GM19467 (cell line): ENCODE measurements at regions not wholly inside any gene's neighbourhood (a gene's known extent, or its start where the extent isn't known, plus 50 kb on each side); places are given as distances from the start of the nearest gene placed in this dataset.
"Not testable (repeated sequence)": the region's sequence is repeated elsewhere in the genome, so short reads cannot be mapped to it uniquely, and the experiment has no call there.

ENCODE experiments used
- ATAC-seq: cut with Tn5 transposase; IDR thresholded peaks from one replicate; pipeline ENCODE4 v1.9.1; 2021; ENCODE audit warnings: mild to moderate bottlenecking, moderate library complexity; ENCODE audit not compliant: unreplicated experiment

GRCh38 chr3:127069814-127070440 lies 87.0 kb downstream of the PLXNA1 start:
- ATAC-seq: no peak

- no peak for ATAC-seq
Measured at GRCh38 chr3:127070776-127071175, 87.9 kb downstream of the PLXNA1 start.

- ATAC-seq: no peak
Measured at GRCh38 chr3:127071597-127072001, 88.7 kb downstream of the PLXNA1 start.

- ATAC-seq: no peak
Measured at GRCh38 chr3:127072221-127072771, 89.4 kb downstream of the PLXNA1 start.

GRCh38 chr3:127072971-127073783 lies 90.3 kb downstream of the PLXNA1 start:
- ATAC-seq: no peak

- no peak for ATAC-seq
Measured at GRCh38 chr3:127073941-127074820, 91.3 kb downstream of the PLXNA1 start.

- ATAC-seq: peak; percentile 89
Measured at GRCh38 chr3:127074900-127075360, 92.0 kb downstream of the PLXNA1 start.

- not testable (repeated sequence) for ATAC-seq
Measured at GRCh38 chr3:127076166-127076992, 93.5 kb downstream of the PLXNA1 start.

- ATAC-seq: no peak
Measured at GRCh38 chr3:127077068-127077467, 94.2 kb downstream of the PLXNA1 start.

- ATAC-seq: no peak
Measured at GRCh38 chr3:127077505-127078064, 94.7 kb downstream of the PLXNA1 start.

GRCh38 chr3:127078626-127079025 lies 95.7 kb downstream of the PLXNA1 start:
- no peak for ATAC-seq

- ATAC-seq: no peak
Measured at GRCh38 chr3:127079211-127079610, 96.3 kb downstream of the PLXNA1 start.

GRCh38 chr3:127081001-127081720 lies 98.2 kb downstream of the PLXNA1 start:
- no peak for ATAC-seq

GRCh38 chr3:127082066-127082465 lies 99.2 kb downstream of the PLXNA1 start:
- ATAC-seq: no peak

GRCh38 chr3:127083778-127084397 lies 101.0 kb downstream of the PLXNA1 start:
- no peak for ATAC-seq

- no peak for ATAC-seq
Measured at GRCh38 chr3:127084401-127084990, 101.6 kb downstream of the PLXNA1 start.

- no peak for ATAC-seq
Measured at GRCh38 chr3:127085576-127085975, 102.7 kb downstream of the PLXNA1 start.

GRCh38 chr3:127086591-127086990 lies 103.7 kb downstream of the PLXNA1 start:
- not testable (repeated sequence) for ATAC-seq
